ENCODE measurements at regions not wholly inside any gene's neighbourhood (a gene's known extent, or its start where the extent isn't known, plus 50 kb on each side); places are given as distances from the start of the nearest gene placed in this dataset.

- Mint-ChIP-seq H3K36me3 (no peaks in the 10 kb centered on the region), H3K9me3 (no peaks in the 10 kb centered on the region), H3K4me1 (no peaks in the 10 kb centered on the region), H3K27me3 (ENCODE audit: insufficient read depth, low read depth) (no peaks in the 10 kb centered on the region), H3K4me3 (no peak overlapping the region), H3K27ac (no peak overlapping the region)
- no peaks in the 10 kb centered on the region for H3K9me3 ChIP-seq (ENCODE audit: low read depth)
- H3K36me3 ChIP-seq: no peaks in the 10 kb centered on the region
- no peaks in the 10 kb centered on the region for H3K4me1 ChIP-seq
- H3K27ac ChIP-seq: no peak overlapping the region
- no peak overlapping the region for H3K4me2 ChIP-seq
- no peaks in the 10 kb centered on the region for H3K27me3 ChIP-seq
- H3F3A ChIP-seq (ENCODE audit: low read depth): no peaks in the 10 kb centered on the region
- DNase-seq (ENCODE audit: low spot score): no peak
- no peak overlapping the region for H3K9ac ChIP-seq
- H2AFZ ChIP-seq (replicated peaks): no peak overlapping the region
- H3K4me3 ChIP-seq: no peak overlapping the region
- TF ChIP-seq EZH2 (IDR thresholded peaks at IDR 0.05) (no peak), CTCF (IDR thresholded peaks at IDR 0.05) (no peak), EZH2phosphoT487 (IDR thresholded peaks at IDR 0.05) (no peak)
- H3K79me2 ChIP-seq (ENCODE audit: low read depth): no peaks in the 10 kb centered on the region
- no peaks in the 10 kb centered on the region for H4K20me1 ChIP-seq (ENCODE audit: low read depth)
These were observed 389.1 kb upstream of the TENM4 start for GRCh38 chr11:79829891-79830290.

GRCh38 chr11:79822766-79823165, 381.9 kb upstream of the TENM4 start:
- no peaks in the 10 kb centered on the region for H3K79me2 ChIP-seq (ENCODE audit: low read depth)
- no peak overlapping the region for H3K27ac Mint-ChIP-seq

GRCh38 chr11:79813551-79813950, 372.7 kb upstream of the TENM4 start:
- Mint-ChIP-seq H3K27me3 (ENCODE audit: insufficient read depth, low read depth) (peaks cover 3% of the 10 kb centered on the region), H3K36me3 (no peaks in the 10 kb centered on the region), H3K27ac (no peak overlapping the region), H3K4me3 (no peak overlapping the region), H3K9me3 (peaks cover 2% of the 10 kb centered on the region), H3K4me1 (peaks cover 6% of the 10 kb centered on the region)
- H4K20me1 ChIP-seq (ENCODE audit: low read depth): no peaks in the 10 kb centered on the region
- H3K27me3 ChIP-seq: no peaks in the 10 kb centered on the region
- H3F3A ChIP-seq (ENCODE audit: low read depth): no peaks in the 10 kb centered on the region
- no peaks in the 10 kb centered on the region for H3K36me3 ChIP-seq
- no peak overlapping the region for H3K4me2 ChIP-seq
- no peak overlapping the region for H3K4me3 ChIP-seq
- DNase-seq (ENCODE audit: low spot score): no peak
- H3K79me2 ChIP-seq (ENCODE audit: low read depth): no peaks in the 10 kb centered on the region
- H3K4me1 ChIP-seq: no peaks in the 10 kb centered on the region
- no peaks in the 10 kb centered on the region for H3K9me3 ChIP-seq (ENCODE audit: low read depth)
- TF ChIP-seq EZH2phosphoT487 (IDR thresholded peaks at IDR 0.05) (no peak), EZH2 (IDR thresholded peaks at IDR 0.05) (no peak), CTCF (IDR thresholded peaks at IDR 0.05) (no peak)
- no peak overlapping the region for H2AFZ ChIP-seq (replicated peaks)
- H3K27ac ChIP-seq: no peak overlapping the region
- H3K9ac ChIP-seq: no peak overlapping the region

More at GRCh38 chr11:79822766-79823165, 381.9 kb upstream of the TENM4 start:
- H3K9me3 ChIP-seq (ENCODE audit: low read depth): no peaks in the 10 kb centered on the region
- Mint-ChIP-seq H3K4me1 (no peaks in the 10 kb centered on the region), H3K36me3 (no peaks in the 10 kb centered on the region), H3K9me3 (no peaks in the 10 kb centered on the region), H3K27me3 (ENCODE audit: insufficient read depth, low read depth) (no peaks in the 10 kb centered on the region), H3K4me3 (no peak overlapping the region)
- H3K4me1 ChIP-seq: no peaks in the 10 kb centered on the region
- no peak for DNase-seq (ENCODE audit: low spot score)
- H4K20me1 ChIP-seq (ENCODE audit: low read depth): no peaks in the 10 kb centered on the region
- H3K9ac ChIP-seq: no peak overlapping the region
- TF ChIP-seq EZH2phosphoT487 (IDR thresholded peaks at IDR 0.05) (no peak), CTCF (IDR thresholded peaks at IDR 0.05) (no peak), EZH2 (IDR thresholded peaks at IDR 0.05) (no peak)
- H3K27ac ChIP-seq: no peak overlapping the region
- no peak overlapping the region for H3K4me2 ChIP-seq
- H3K27me3 ChIP-seq: no peaks in the 10 kb centered on the region
- H3F3A ChIP-seq (ENCODE audit: low read depth): no peaks in the 10 kb centered on the region
- H2AFZ ChIP-seq (replicated peaks): no peak overlapping the region
- H3K36me3 ChIP-seq: no peaks in the 10 kb centered on the region
- H3K4me3 ChIP-seq: no peak overlapping the region

All from neural progenitor cell (in vitro differentiated cells).